ENCODE measurements at regions not wholly inside any gene's neighbourhood (a gene's known extent, or its start where the extent isn't known, plus 50 kb on each side); places are given as distances from the start of the nearest gene placed in this dataset.

GRCh38 chr7:22954251-22954650, 59.7 kb downstream of the HYCC1 start:
- H3K27me3 ChIP-seq (ENCODE audit: insufficient read depth, low read depth, low read length): no peaks in the 10 kb centered on the region
- H3K4me3 ChIP-seq (ENCODE audit: low read length): no peak overlapping the region
- no peaks in the 10 kb centered on the region for H4K20me1 ChIP-seq (ENCODE audit: insufficient read depth)
- H2AFZ ChIP-seq (ENCODE audit: low read depth, low read length): no peak overlapping the region
- no peak for TF ChIP-seq CTCF (IDR thresholded peaks at IDR 0.05; ENCODE audit: poor library complexity, severe bottlenecking)
- TF ChIP-seq EP300 (conservative IDR thresholded peaks at IDR 0.05; ENCODE audit: poor library complexity, severe bottlenecking): no peak
- no peak for TF ChIP-seq EZH2 (IDR thresholded peaks at IDR 0.05; ENCODE audit: borderline replicate concordance, insufficient read depth, low read length, poor library complexity, severe bottlenecking)
- TF ChIP-seq TAF1 (IDR thresholded peaks at IDR 0.05; ENCODE audit: low read depth): no peak
- TF ChIP-seq MXI1 (conservative IDR thresholded peaks at IDR 0.05; ENCODE audit: poor library complexity, severe bottlenecking): no peak
- no peak for TF ChIP-seq REST (IDR thresholded peaks at IDR 0.05; ENCODE audit: borderline replicate concordance)
- TF ChIP-seq POLR2AphosphoS5 (IDR thresholded peaks at IDR 0.05): no peak
- no peak overlapping the region for H3K9ac ChIP-seq (ENCODE audit: low read length)
- H3K36me3 ChIP-seq (ENCODE audit: insufficient read depth, low read length): no peaks in the 10 kb centered on the region
- H3K27ac ChIP-seq (ENCODE audit: low read length): no peak overlapping the region
- no peaks in the 10 kb centered on the region for H3K79me2 ChIP-seq (replicated peaks; ENCODE audit: insufficient read depth, low read length)
- H3K4me2 ChIP-seq (ENCODE audit: low read length): no peak overlapping the region
- H3F3A ChIP-seq (ENCODE audit: insufficient read depth, low read length, poor library complexity, severe bottlenecking): no peaks in the 10 kb centered on the region
- H3K9me3 ChIP-seq (ENCODE audit: low read length): no peaks in the 10 kb centered on the region
- no peaks in the 10 kb centered on the region for H3K9me2 ChIP-seq (ENCODE audit: insufficient read depth, low read length)

- H3K4me3 ChIP-seq (ENCODE audit: low read length): no peak overlapping the region
- no peaks in the 10 kb centered on the region for H4K20me1 ChIP-seq (ENCODE audit: insufficient read depth)
- no peak overlapping the region for H3K4me2 ChIP-seq (ENCODE audit: low read length)
- H3K79me2 ChIP-seq (replicated peaks; ENCODE audit: insufficient read depth, low read length): no peaks in the 10 kb centered on the region
- H3K36me3 ChIP-seq (ENCODE audit: insufficient read depth, low read length): no peaks in the 10 kb centered on the region
- no peak overlapping the region for H3K9ac ChIP-seq (ENCODE audit: low read length)
- H2AFZ ChIP-seq (ENCODE audit: low read depth, low read length): no peak overlapping the region
- H3K9me2 ChIP-seq (ENCODE audit: insufficient read depth, low read length): no peaks in the 10 kb centered on the region
- no peak overlapping the region for H3K27ac ChIP-seq (ENCODE audit: low read length)
- H3K27me3 ChIP-seq (ENCODE audit: insufficient read depth, low read depth, low read length): no peaks in the 10 kb centered on the region
- no peaks in the 10 kb centered on the region for H3F3A ChIP-seq (ENCODE audit: insufficient read depth, low read length, poor library complexity, severe bottlenecking)
- no peaks in the 10 kb centered on the region for H3K9me3 ChIP-seq (ENCODE audit: low read length)
- TF ChIP-seq CTCF (IDR thresholded peaks at IDR 0.05; ENCODE audit: poor library complexity, severe bottlenecking): no peak
- no peak for TF ChIP-seq TAF1 (IDR thresholded peaks at IDR 0.05; ENCODE audit: low read depth)
- no peak for TF ChIP-seq EP300 (conservative IDR thresholded peaks at IDR 0.05; ENCODE audit: poor library complexity, severe bottlenecking)
These were observed 61.5 kb downstream of the HYCC1 start for GRCh38 chr7:22952306-22953015.

All from neural cell (in vitro differentiated cells).